GM12892 (cell line): ENCODE measurements at regions not wholly inside any gene's neighbourhood (a gene's known extent, or its start where the extent isn't known, plus 50 kb on each side); places are given as distances from the start of the nearest gene placed in this dataset.

Experiments
- POLR2A ChIP-seq: IDR thresholded peaks from 2 replicates; pipeline ENCODE4 v1.6.1; 2011; ENCODE audit warnings: low read depth, low read length, control low read depth
- POLR2AphosphoS5 ChIP-seq: IDR thresholded peaks from 2 replicates; pipeline ENCODE4 v1.6.1; 2011; ENCODE audit warnings: low read depth, low read length, control low read depth
- TAF1 ChIP-seq: IDR thresholded peaks from 2 replicates; pipeline ENCODE4 v1.6.1; 2011; ENCODE audit warnings: low read depth, mild to moderate bottlenecking, control low read depth, low read length, borderline replicate concordance

GRCh38 chr7:88396295-88396947 lies 89.7 kb upstream of the STEAP4 start:
- TF ChIP-seq POLR2A (no peak), POLR2AphosphoS5 (no peak), TAF1 (no peak)
